ENCODE measurements at regions not wholly inside any gene's neighbourhood (a gene's known extent, or its start where the extent isn't known, plus 50 kb on each side); places are given as distances from the start of the nearest gene placed in this dataset.
"Not testable (repeated sequence)": the region's sequence is repeated elsewhere in the genome, so short reads cannot be mapped to it uniquely, and the experiment has no call there.

GRCh38 chr1:8122160-8122476, 96.0 kb upstream of the ERRFI1 start:
- TF ChIP-seq SPI1 (IDR thresholded peaks at IDR 0.05; ENCODE audit: borderline replicate concordance, low read depth) (no peak), GABPA (IDR thresholded peaks at IDR 0.05; ENCODE audit: low read depth) (no peak), POLR2AphosphoS5 (IDR thresholded peaks at IDR 0.05; ENCODE audit: low read depth) (no peak)
- TF ChIP-seq, protein P1, sequence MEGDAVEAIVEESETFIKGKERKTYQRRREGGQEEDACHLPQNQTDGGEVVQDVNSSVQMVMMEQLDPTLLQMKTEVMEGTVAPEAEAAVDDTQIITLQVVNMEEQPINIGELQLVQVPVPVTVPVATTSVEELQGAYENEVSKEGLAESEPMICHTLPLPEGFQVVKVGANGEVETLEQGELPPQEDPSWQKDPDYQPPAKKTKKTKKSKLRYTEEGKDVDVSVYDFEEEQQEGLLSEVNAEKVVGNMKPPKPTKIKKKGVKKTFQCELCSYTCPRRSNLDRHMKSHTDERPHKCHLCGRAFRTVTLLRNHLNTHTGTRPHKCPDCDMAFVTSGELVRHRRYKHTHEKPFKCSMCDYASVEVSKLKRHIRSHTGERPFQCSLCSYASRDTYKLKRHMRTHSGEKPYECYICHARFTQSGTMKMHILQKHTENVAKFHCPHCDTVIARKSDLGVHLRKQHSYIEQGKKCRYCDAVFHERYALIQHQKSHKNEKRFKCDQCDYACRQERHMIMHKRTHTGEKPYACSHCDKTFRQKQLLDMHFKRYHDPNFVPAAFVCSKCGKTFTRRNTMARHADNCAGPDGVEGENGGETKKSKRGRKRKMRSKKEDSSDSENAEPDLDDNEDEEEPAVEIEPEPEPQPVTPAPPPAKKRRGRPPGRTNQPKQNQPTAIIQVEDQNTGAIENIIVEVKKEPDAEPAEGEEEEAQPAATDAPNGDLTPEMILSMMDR (IDR thresholded peaks at IDR 0.05; ENCODE audit: insufficient read depth, low read length), result no peak
- TF ChIP-seq, protein P2, sequence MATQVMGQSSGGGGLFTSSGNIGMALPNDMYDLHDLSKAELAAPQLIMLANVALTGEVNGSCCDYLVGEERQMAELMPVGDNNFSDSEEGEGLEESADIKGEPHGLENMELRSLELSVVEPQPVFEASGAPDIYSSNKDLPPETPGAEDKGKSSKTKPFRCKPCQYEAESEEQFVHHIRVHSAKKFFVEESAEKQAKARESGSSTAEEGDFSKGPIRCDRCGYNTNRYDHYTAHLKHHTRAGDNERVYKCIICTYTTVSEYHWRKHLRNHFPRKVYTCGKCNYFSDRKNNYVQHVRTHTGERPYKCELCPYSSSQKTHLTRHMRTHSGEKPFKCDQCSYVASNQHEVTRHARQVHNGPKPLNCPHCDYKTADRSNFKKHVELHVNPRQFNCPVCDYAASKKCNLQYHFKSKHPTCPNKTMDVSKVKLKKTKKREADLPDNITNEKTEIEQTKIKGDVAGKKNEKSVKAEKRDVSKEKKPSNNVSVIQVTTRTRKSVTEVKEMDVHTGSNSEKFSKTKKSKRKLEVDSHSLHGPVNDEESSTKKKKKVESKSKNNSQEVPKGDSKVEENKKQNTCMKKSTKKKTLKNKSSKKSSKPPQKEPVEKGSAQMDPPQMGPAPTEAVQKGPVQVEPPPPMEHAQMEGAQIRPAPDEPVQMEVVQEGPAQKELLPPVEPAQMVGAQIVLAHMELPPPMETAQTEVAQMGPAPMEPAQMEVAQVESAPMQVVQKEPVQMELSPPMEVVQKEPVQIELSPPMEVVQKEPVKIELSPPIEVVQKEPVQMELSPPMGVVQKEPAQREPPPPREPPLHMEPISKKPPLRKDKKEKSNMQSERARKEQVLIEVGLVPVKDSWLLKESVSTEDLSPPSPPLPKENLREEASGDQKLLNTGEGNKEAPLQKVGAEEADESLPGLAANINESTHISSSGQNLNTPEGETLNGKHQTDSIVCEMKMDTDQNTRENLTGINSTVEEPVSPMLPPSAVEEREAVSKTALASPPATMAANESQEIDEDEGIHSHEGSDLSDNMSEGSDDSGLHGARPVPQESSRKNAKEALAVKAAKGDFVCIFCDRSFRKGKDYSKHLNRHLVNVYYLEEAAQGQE (IDR thresholded peaks at IDR 0.05; ENCODE audit: insufficient replicate concordance, low read depth), result no peak
- Histone ChIP-seq H3K27ac (replicated peaks) (no peak overlapping the region), H3K27me3 (ENCODE audit: insufficient read depth, poor library complexity, severe bottlenecking) (peaks cover 8% of the 10 kb centered on the region), H3K4me3 (replicated peaks; ENCODE audit: insufficient read depth, low read length) (no peak overlapping the region)
- DNase-seq (ENCODE audit: low read depth in 1 of 2, low spot score in 1 of 2), result no peak

DNA sequence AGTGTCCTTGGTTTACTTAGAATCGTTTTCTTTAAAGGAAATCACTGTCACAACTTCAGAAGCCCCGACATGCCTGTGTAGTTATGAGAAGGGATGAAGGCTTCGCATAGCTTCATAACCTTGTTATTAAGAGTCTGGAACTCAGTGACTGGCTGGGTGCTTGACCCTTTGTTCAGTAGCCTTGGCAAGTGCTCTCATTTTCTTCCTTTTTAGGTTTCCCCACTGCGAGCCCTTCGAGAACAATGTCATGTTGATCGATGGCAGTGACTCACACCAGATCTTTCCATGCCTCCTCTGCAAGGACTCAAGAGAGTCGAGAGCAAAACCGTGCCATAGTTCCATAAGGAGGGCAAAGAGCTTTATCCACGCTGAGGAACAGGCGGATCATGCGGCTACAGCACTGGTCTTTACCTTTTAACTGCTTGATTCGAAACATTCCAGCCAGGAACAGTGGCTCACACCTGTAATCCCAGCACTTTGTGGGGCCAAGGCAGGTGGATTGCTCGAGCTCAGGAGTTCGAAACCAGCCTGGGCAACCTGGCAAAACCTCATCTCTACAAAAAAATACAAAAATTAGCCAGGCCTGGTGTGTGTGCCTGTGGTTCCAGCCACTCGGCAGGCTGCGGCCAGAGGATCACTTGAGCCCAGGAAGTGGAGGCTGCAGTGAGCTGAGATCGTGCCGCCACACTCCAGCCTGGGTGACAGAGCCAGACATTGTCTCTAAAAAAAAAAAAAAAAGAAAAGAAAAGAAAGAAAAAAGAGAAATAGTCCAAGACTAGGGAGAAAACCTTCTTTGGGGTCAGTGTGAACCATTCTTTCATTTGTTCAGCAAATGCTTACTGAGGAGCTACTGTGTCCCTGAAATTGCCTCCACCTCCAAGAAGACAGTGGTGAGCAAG, 95.4 kb upstream of the ERRFI1 start:
- DNase-seq (ENCODE audit: low read depth in 1 of 2, low spot score in 1 of 2), result no peak
- H3K4me3 ChIP-seq (replicated peaks; ENCODE audit: insufficient read depth, low read length), result no peak overlapping the region
- no peak overlapping the region for H3K27ac ChIP-seq (replicated peaks)
- TF ChIP-seq, protein P2 (IDR thresholded peaks at IDR 0.05; ENCODE audit: insufficient replicate concordance, low read depth), result no peak
- no peak for TF ChIP-seq GABPA (IDR thresholded peaks at IDR 0.05; ENCODE audit: low read depth)
- TF ChIP-seq, protein P1 (IDR thresholded peaks at IDR 0.05; ENCODE audit: insufficient read depth, low read length), result no peak
- TF ChIP-seq SPI1 (IDR thresholded peaks at IDR 0.05; ENCODE audit: borderline replicate concordance, low read depth), result no peak
- no peak for TF ChIP-seq POLR2AphosphoS5 (IDR thresholded peaks at IDR 0.05; ENCODE audit: low read depth)
- H3K27me3 ChIP-seq (ENCODE audit: insufficient read depth, poor library complexity, severe bottlenecking), result peaks cover 8% of the 10 kb centered on the region

GRCh38 chr1:8120693-8121260, 94.7 kb upstream of the ERRFI1 start:
- no peak for DNase-seq (ENCODE audit: low read depth in 1 of 2, low spot score in 1 of 2)
- TF ChIP-seq POLR2AphosphoS5 (IDR thresholded peaks at IDR 0.05; ENCODE audit: low read depth) (no peak), GABPA (IDR thresholded peaks at IDR 0.05; ENCODE audit: low read depth) (no peak), SPI1 (IDR thresholded peaks at IDR 0.05; ENCODE audit: borderline replicate concordance, low read depth) (no peak)
- TF ChIP-seq, protein P2 (IDR thresholded peaks at IDR 0.05; ENCODE audit: insufficient replicate concordance, low read depth), result no peak
- TF ChIP-seq, protein P1 (IDR thresholded peaks at IDR 0.05; ENCODE audit: insufficient read depth, low read length), result no peak
- H3K27me3 ChIP-seq (ENCODE audit: insufficient read depth, poor library complexity, severe bottlenecking), result peaks cover 8% of the 10 kb centered on the region
- no peak overlapping the region for H3K27ac ChIP-seq (replicated peaks)
- no peak overlapping the region for H3K4me3 ChIP-seq (replicated peaks; ENCODE audit: insufficient read depth, low read length)

- DNase-seq (ENCODE audit: low read depth in 1 of 2, low spot score in 1 of 2); H3K27me3 ChIP-seq (ENCODE audit: insufficient read depth, poor library complexity, severe bottlenecking); H3K27ac ChIP-seq (replicated peaks); H3K4me3 ChIP-seq (replicated peaks; ENCODE audit: insufficient read depth, low read length): not testable (repeated sequence)
Measured at GRCh38 chr1:8118736-8119135, 92.6 kb upstream of the ERRFI1 start.
